IMR-90 (cell line): ENCODE measurements at regions not wholly inside any gene's neighbourhood (a gene's known extent, or its start where the extent isn't known, plus 50 kb on each side); places are given as distances from the start of the nearest gene placed in this dataset.

Experiments used
- ATAC-seq: fragments of 200-7000 bp; cut with Tn5 transposase; 2 replicates; pipeline ENCODE4 v1.9.1; 2020; ENCODE audit warnings: low read depth, mild to moderate bottlenecking, moderate library complexity
- BruUV-seq: library from RNA; stranded (reverse); fragments of 400-500 nt; replicated peaks from 2 replicates; lab custom pipeline; 2021; lab: Mats Ljungman, UMichigan
- CTCF ChIA-PET: fragments of 300-600 bp; formaldehyde crosslinking; extraction: SDS; loops from one replicate; lab custom pipeline; 2021; ENCODE audit warnings: antibody characterized with exemption; lab: Yijun Ruan, JAX
- POLR2A ChIA-PET: fragments of 300-600 bp; sonication (Branson Sonifier 250); formaldehyde crosslinking; loops from one replicate; lab custom pipeline; 2022; ENCODE audit warnings: antibody characterized with exemption; ENCODE audit not compliant: unreplicated experiment; lab: Charles Lee
- DNase-seq: peaks from one replicate; pipeline ENCODE4 v3.0.0; 2013
- H2AFZ ChIP-seq: replicated peaks from 2 replicates; pipeline ENCODE3; 2013; ENCODE audit warnings: low read length, mild to moderate bottlenecking; ENCODE audit not compliant: poor library complexity
- H2AK5ac ChIP-seq: 2 replicates; pipeline ENCODE4 v1.6.1; 2013; ENCODE audit warnings: low read depth, low read length, inconsistent platforms
- H2AK9ac ChIP-seq: replicated peaks from 2 replicates; pipeline ENCODE3; 2013; ENCODE audit warnings: mild to moderate bottlenecking, low read depth, low read length, moderate library complexity; ENCODE audit not compliant: poor library complexity
- H2BK120ac ChIP-seq: 2 replicates; pipeline ENCODE4 v1.6.1; 2013; ENCODE audit warnings: low read depth, low read length, inconsistent platforms
- H2BK15ac ChIP-seq: 3 replicates; pipeline ENCODE4 v1.6.1; 2013; ENCODE audit warnings: low read depth, low read length, inconsistent platforms
- H2BK20ac ChIP-seq: 2 replicates; pipeline ENCODE4 v1.6.1; 2013; ENCODE audit warnings: low read depth, mild to moderate bottlenecking, inconsistent platforms, low read length, moderate library complexity
- H2BK5ac ChIP-seq: 2 replicates; pipeline ENCODE4 v1.6.1; 2013; ENCODE audit warnings: mild to moderate bottlenecking, low read depth, low read length, inconsistent platforms; ENCODE audit not compliant: poor library complexity, severe bottlenecking
- H3K14ac ChIP-seq: replicated peaks from 2 replicates; pipeline ENCODE4 v1.6.1; 2013; ENCODE audit warnings: low read depth, low read length, inconsistent platforms
- H3K18ac ChIP-seq: 2 replicates; pipeline ENCODE4 v1.6.1; 2013; ENCODE audit warnings: low read depth, low read length, control low read depth
- H3K23ac ChIP-seq: 2 replicates; pipeline ENCODE4 v1.6.1; 2013; ENCODE audit warnings: low read depth, low read length, inconsistent platforms
- H3K27ac ChIP-seq: 2 replicates; pipeline ENCODE4 v1.5.1; 2013; ENCODE audit warnings: mild to moderate bottlenecking, control low read depth, low read length; ENCODE audit not compliant: insufficient read depth
- H3K27me3 ChIP-seq: 2 replicates; pipeline ENCODE4 v1.6.1; 2013; ENCODE audit warnings: low read length; ENCODE audit not compliant: control insufficient read depth, insufficient read depth
- H3K36me3 ChIP-seq: 2 replicates; pipeline ENCODE4 v1.6.1; 2013; ENCODE audit warnings: low read length, mixed read lengths; ENCODE audit not compliant: control insufficient read depth, insufficient read depth
- H3K4ac ChIP-seq: 2 replicates; pipeline ENCODE4 v1.6.1; 2013; ENCODE audit warnings: low read depth, low read length, inconsistent platforms
- H3K4me1 ChIP-seq: 2 replicates; pipeline ENCODE4 v1.6.1; 2013; ENCODE audit warnings: low read length, mixed read lengths; ENCODE audit not compliant: control insufficient read depth, insufficient read depth
- H3K4me2 ChIP-seq: 2 replicates; pipeline ENCODE4 v1.6.1; 2013; ENCODE audit warnings: low read depth, mild to moderate bottlenecking, control low read depth, low read length, moderate library complexity
- H3K4me3 ChIP-seq: 2 replicates; pipeline ENCODE4 v1.5.1; 2013; ENCODE audit warnings: low read depth, mild to moderate bottlenecking, control low read depth, low read length, moderate library complexity; ENCODE audit not compliant: insufficient read depth
- H3K56ac ChIP-seq: 2 replicates; pipeline ENCODE4 v1.6.1; 2013; ENCODE audit warnings: low read length, inconsistent platforms; ENCODE audit not compliant: insufficient read depth; ENCODE audit errors: extremely low read depth
- H3K79me1 ChIP-seq, 2 experiments: 2 replicates each; pipeline ENCODE4 v1.6.1; 2013; ENCODE audit warnings: low read length in 2 of 2, inconsistent platforms in 1 of 2, low read depth in 1 of 2
- H3K9ac ChIP-seq: 2 replicates; pipeline ENCODE4 v1.6.1; 2013; ENCODE audit warnings: low read depth, low read length, control low read depth
- H3K9me1 ChIP-seq: 2 replicates; pipeline ENCODE4 v1.6.1; 2013; ENCODE audit warnings: low read length, inconsistent platforms; ENCODE audit not compliant: insufficient read depth
- H3K9me3 ChIP-seq: 2 replicates; pipeline ENCODE4 v1.6.1; 2013; ENCODE audit warnings: low read length; ENCODE audit not compliant: control insufficient read depth, insufficient read depth
- H4K20me1 ChIP-seq: 2 replicates; pipeline ENCODE4 v1.6.1; 2013; ENCODE audit warnings: low read length, inconsistent platforms; ENCODE audit not compliant: insufficient read depth
- H4K5ac ChIP-seq: 2 replicates; pipeline ENCODE4 v1.6.1; 2013; ENCODE audit warnings: mild to moderate bottlenecking, low read depth, low read length, control low read depth
- H4K8ac ChIP-seq, 2 experiments: 2 replicates each; pipeline ENCODE4 v1.6.1; 2013; ENCODE audit warnings: low read depth in 2 of 2, low read length in 2 of 2, control low read depth in 1 of 2, inconsistent platforms in 1 of 2
- H4K91ac ChIP-seq: 2 replicates; pipeline ENCODE4 v1.6.1; 2013; ENCODE audit warnings: low read depth, low read length, inconsistent platforms; ENCODE audit not compliant: insufficient read depth
- BHLHE40 ChIP-seq: fragments of 150-350 bp; IDR thresholded peaks from 2 replicates; pipeline ENCODE4 v1.6.1; 2016; ENCODE audit warnings: mild to moderate bottlenecking, low read depth, low read length
- CHD1 ChIP-seq: IDR thresholded peaks from 2 replicates; pipeline ENCODE4 v1.6.1; 2012; ENCODE audit warnings: low read depth, low read length, improper control_type of control experiment
- FOS ChIP-seq: fragments of 150-350 bp; IDR thresholded peaks from 2 replicates; pipeline ENCODE4 v1.6.1; 2016; ENCODE audit warnings: low read depth, low read length
- MAFK ChIP-seq: IDR thresholded peaks from 2 replicates; pipeline ENCODE4 v1.6.1; 2012; ENCODE audit warnings: low read depth, low read length, improper control_type of control experiment
- MAZ ChIP-seq: IDR thresholded peaks from 2 replicates; pipeline ENCODE4 v1.6.1; 2012; ENCODE audit warnings: low read depth, mild to moderate bottlenecking, low read length, improper control_type of control experiment, moderate library complexity, borderline replicate concordance
- MXI1 ChIP-seq: IDR thresholded peaks from 2 replicates; pipeline ENCODE4 v1.6.1; 2012; ENCODE audit warnings: low read depth, mild to moderate bottlenecking, low read length, moderate library complexity, borderline replicate concordance
- POLR2A ChIP-seq: IDR thresholded peaks from 2 replicates; pipeline ENCODE4 v1.6.1; 2012; ENCODE audit warnings: mild to moderate bottlenecking, low read depth, low read length
- RAD21 ChIP-seq: IDR thresholded peaks from 2 replicates; pipeline ENCODE4 v1.6.1; 2012; ENCODE audit warnings: low read length, improper control_type of control experiment
- RCOR1 ChIP-seq: IDR thresholded peaks from 2 replicates; pipeline ENCODE4 v1.6.1; 2012; ENCODE audit warnings: mild to moderate bottlenecking, low read length, improper control_type of control experiment; ENCODE audit not compliant: insufficient replicate concordance
- SMC3 ChIP-seq: fragments of 150-350 bp; IDR thresholded peaks from 2 replicates; pipeline ENCODE4 v1.6.1; 2016; ENCODE audit warnings: low read depth, mild to moderate bottlenecking, antibody characterized with exemption, low read length, moderate library complexity
- WGBS, 2 experiments: methylation state at CpG; one replicate each; pipeline versions ENCODE4 v1.1.5 to v1.1.7; 2013; ENCODE audit warnings: missing lambda C conversion rate in 2 of 2; ENCODE audit not compliant: insufficient read length in 1 of 2; ENCODE audit errors: extremely low coverage in 2 of 2; 5-methylcytosine and 5-hydroxymethylcytosine counted together
- dilution Hi-C: fragments of 300-500 bp; cut with HindIII; formaldehyde crosslinking; loops from one replicate; pipeline ENCODE4 v1.14.3; 2018; ENCODE audit warnings: low sequenced_read_pairs; ENCODE audit not compliant: unreplicated experiment
- in situ Hi-C: fragments of 300-500 bp; cut with MboI; formaldehyde crosslinking; loops from 3 replicates; pipeline ENCODE4 v1.14.3; 2019; ENCODE audit warnings: low sequenced_read_pairs, inconsistent platforms, mixed read lengths
- intact Hi-C: fragments of 100-400 bp; cut with micrococcal nuclease; formaldehyde crosslinking; loops from 2 replicates; pipeline ENCODE4 v1.10.0; 2022
- TF ChIP-seq, protein P1 (sequence below): fragments of 150-350 bp; IDR thresholded peaks from 2 replicates; pipeline ENCODE4 v1.6.1; 2016; ENCODE audit warnings: low read depth, mild to moderate bottlenecking, low read length, moderate library complexity, borderline replicate concordance
- TF ChIP-seq, protein P2 (sequence below): fragments of 150-350 bp; IDR thresholded peaks from 2 replicates; pipeline ENCODE4 v1.6.1; 2017; ENCODE audit warnings: mild to moderate bottlenecking, antibody characterized with exemption, low read length, low read depth

DNA sequence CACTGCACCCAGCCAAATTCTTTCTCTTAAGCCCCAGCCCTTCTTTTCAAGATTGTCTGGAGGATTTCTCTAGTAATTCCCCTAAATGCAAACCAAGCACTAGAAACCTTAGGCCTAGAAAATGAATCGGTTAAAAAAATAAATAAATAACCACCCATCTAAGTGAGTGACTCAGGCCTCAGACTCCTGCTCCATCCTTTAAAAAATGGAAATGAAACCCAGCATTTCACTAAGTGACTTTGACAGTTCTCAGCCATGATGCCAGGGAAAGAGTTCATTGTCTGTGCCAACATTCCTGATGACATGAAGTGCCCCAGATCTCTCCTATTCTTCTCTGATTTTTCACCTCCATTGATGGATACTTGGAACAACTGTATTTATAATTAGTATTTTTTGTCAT, 415.2 kb upstream of the DAB1 start:
- H3K4me1 ChIP-seq = no peaks in the 10 kb centered on the region
- no peaks in the 10 kb centered on the region for H3K27me3 ChIP-seq
- no peak overlapping the region for H2BK5ac ChIP-seq
- no peak overlapping the region for H2AK5ac ChIP-seq
- no peak overlapping the region for H3K9ac ChIP-seq
- no peak overlapping the region for H3K4ac ChIP-seq
- no peak overlapping the region for H3K56ac ChIP-seq
- in situ Hi-C loops (no loop called here), dilution Hi-C loops (no loop called here), intact Hi-C loops (no loop called here)
- ChIA-PET POLR2A (no interaction called here), CTCF (no interaction called here)
- H4K20me1 ChIP-seq = no peaks in the 10 kb centered on the region
- no peak overlapping the region for H2AK9ac ChIP-seq
- no peak overlapping the region for H3K4me2 ChIP-seq
- ATAC-seq (no peak), DNase-seq (no peak)
- no peak overlapping the region for H2AFZ ChIP-seq
- no peaks in the 10 kb centered on the region for H3K9me3 ChIP-seq
- H3K36me3 ChIP-seq = no peaks in the 10 kb centered on the region
- no TSS peak for BruUV-seq
- H3K18ac ChIP-seq = no peak overlapping the region
- H3K14ac ChIP-seq = no peak overlapping the region
- no peak overlapping the region for H2BK15ac ChIP-seq
- H3K23ac ChIP-seq = no peak overlapping the region
- no CpG with 5 or more reads among the region's 1 CpG for WGBS, 2 experiments
- no peaks in the 10 kb centered on the region for H3K79me1 ChIP-seq
- no peak overlapping the region for H4K5ac ChIP-seq
- TF ChIP-seq CHD1 (no peak), RCOR1 (no peak), MAZ (no peak), POLR2A (no peak), FOS (no peak), RAD21 (no peak), MXI1 (no peak), SMC3 (no peak), BHLHE40 (no peak), MAFK (no peak)
- TF ChIP-seq, protein P1, sequence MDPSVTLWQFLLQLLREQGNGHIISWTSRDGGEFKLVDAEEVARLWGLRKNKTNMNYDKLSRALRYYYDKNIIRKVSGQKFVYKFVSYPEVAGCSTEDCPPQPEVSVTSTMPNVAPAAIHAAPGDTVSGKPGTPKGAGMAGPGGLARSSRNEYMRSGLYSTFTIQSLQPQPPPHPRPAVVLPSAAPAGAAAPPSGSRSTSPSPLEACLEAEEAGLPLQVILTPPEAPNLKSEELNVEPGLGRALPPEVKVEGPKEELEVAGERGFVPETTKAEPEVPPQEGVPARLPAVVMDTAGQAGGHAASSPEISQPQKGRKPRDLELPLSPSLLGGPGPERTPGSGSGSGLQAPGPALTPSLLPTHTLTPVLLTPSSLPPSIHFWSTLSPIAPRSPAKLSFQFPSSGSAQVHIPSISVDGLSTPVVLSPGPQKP = no peak
- TF ChIP-seq, protein P2, sequence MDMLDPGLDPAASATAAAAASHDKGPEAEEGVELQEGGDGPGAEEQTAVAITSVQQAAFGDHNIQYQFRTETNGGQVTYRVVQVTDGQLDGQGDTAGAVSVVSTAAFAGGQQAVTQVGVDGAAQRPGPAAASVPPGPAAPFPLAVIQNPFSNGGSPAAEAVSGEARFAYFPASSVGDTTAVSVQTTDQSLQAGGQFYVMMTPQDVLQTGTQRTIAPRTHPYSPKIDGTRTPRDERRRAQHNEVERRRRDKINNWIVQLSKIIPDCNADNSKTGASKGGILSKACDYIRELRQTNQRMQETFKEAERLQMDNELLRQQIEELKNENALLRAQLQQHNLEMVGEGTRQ = no peak
- no peaks in the 10 kb centered on the region for H3K9me1 ChIP-seq
- H2BK120ac ChIP-seq = no peak overlapping the region
- H2BK20ac ChIP-seq = no peak overlapping the region
- no peak overlapping the region for H4K8ac ChIP-seq
- no peak overlapping the region for H4K91ac ChIP-seq
- no peak overlapping the region for H3K27ac ChIP-seq
- H3K4me3 ChIP-seq = no peak overlapping the region
